KMS-11 (cell line): ENCODE measurements at regions not wholly inside any gene's neighbourhood (a gene's known extent, or its start where the extent isn't known, plus 50 kb on each side); places are given as distances from the start of the nearest gene placed in this dataset.

Source experiments
- H2AFZ ChIP-seq: fragments of 200-600 bp; sonication (generic); 2 replicates; pipeline ENCODE4 v1.6.1; 2016; ENCODE audit warnings: antibody characterized with exemption, mixed run types, low read depth
- H3K27ac ChIP-seq: fragments of 200-600 bp; sonication (generic); 2 replicates; pipeline ENCODE4 v1.6.1; 2016; ENCODE audit warnings: mild to moderate bottlenecking, mixed run types
- H3K27me3 ChIP-seq: fragments of 200-600 bp; sonication (generic); 2 replicates; pipeline ENCODE4 v1.6.1; 2017; ENCODE audit warnings: mild to moderate bottlenecking, low read depth, mixed run types, moderate library complexity; ENCODE audit not compliant: insufficient read depth
- H3K36me3 ChIP-seq: fragments of 200-600 bp; sonication (generic); 2 replicates; pipeline ENCODE4 v1.6.1; 2017; ENCODE audit warnings: mild to moderate bottlenecking, mixed run types; ENCODE audit not compliant: insufficient read depth
- H3K4me1 ChIP-seq: fragments of 200-600 bp; sonication (generic); 2 replicates; pipeline ENCODE4 v1.6.1; 2016; ENCODE audit warnings: mild to moderate bottlenecking, low read depth, mixed run types; ENCODE audit not compliant: poor library complexity, severe bottlenecking
- H3K4me2 ChIP-seq: fragments of 200-600 bp; sonication (generic); 2 replicates; pipeline ENCODE4 v1.7.0; 2016; ENCODE audit warnings: mild to moderate bottlenecking, mixed run types
- H3K4me3 ChIP-seq: fragments of 200-600 bp; sonication (generic); IDR thresholded peaks from 2 replicates; pipeline ENCODE4 v1.6.1; 2017; ENCODE audit warnings: low read depth, low read length, mixed read lengths; ENCODE audit not compliant: insufficient read depth
- H3K79me2 ChIP-seq: fragments of 200-600 bp; sonication (generic); 2 replicates; pipeline ENCODE4 v1.6.1; 2016; ENCODE audit warnings: low read depth, mixed run types; ENCODE audit not compliant: insufficient read depth
- H3K9ac ChIP-seq: fragments of 200-600 bp; sonication (generic); 2 replicates; pipeline ENCODE4 v1.6.1; 2016; ENCODE audit warnings: mild to moderate bottlenecking, mixed run types
- H4K20me1 ChIP-seq: fragments of 200-600 bp; sonication (generic); 2 replicates; pipeline ENCODE4 v1.6.1; 2016; ENCODE audit warnings: mild to moderate bottlenecking, mixed run types; ENCODE audit not compliant: insufficient read depth
- CTCF ChIP-seq: fragments of 200-600 bp; sonication (generic); conservative IDR thresholded peaks from 2 replicates; pipeline ENCODE4 v1.6.1; 2017; ENCODE audit warnings: low read depth, mild to moderate bottlenecking, antibody characterized with exemption, low read length, moderate library complexity, mixed read lengths

GRCh38 chr3:21934591-21934990 is 183.6 kb upstream of the ZNF385D start:
- H3K4me3 ChIP-seq: no peak overlapping the region
- no peaks in the 10 kb centered on the region for H3K27me3 ChIP-seq
- H3K79me2 ChIP-seq: no peaks in the 10 kb centered on the region
- H3K4me2 ChIP-seq: no peak overlapping the region
- no peaks in the 10 kb centered on the region for H3K4me1 ChIP-seq
- no peak overlapping the region for H3K27ac ChIP-seq
- TF ChIP-seq CTCF: no peak
- H3K36me3 ChIP-seq: no peaks in the 10 kb centered on the region
- no peak overlapping the region for H3K9ac ChIP-seq
- H4K20me1 ChIP-seq: no peaks in the 10 kb centered on the region
- H2AFZ ChIP-seq: no peak overlapping the region

GRCh38 chr3:21936207-21936606 is 185.2 kb upstream of the ZNF385D start:
- H3K4me1 ChIP-seq: no peaks in the 10 kb centered on the region
- H3K27ac ChIP-seq: no peak overlapping the region
- H3K27me3 ChIP-seq: no peaks in the 10 kb centered on the region
- no peak overlapping the region for H3K9ac ChIP-seq
- no peaks in the 10 kb centered on the region for H3K79me2 ChIP-seq
- no peaks in the 10 kb centered on the region for H3K36me3 ChIP-seq
- H3K4me3 ChIP-seq: no peak overlapping the region
- H2AFZ ChIP-seq: no peak overlapping the region
- no peak for TF ChIP-seq CTCF
- no peaks in the 10 kb centered on the region for H4K20me1 ChIP-seq
- no peak overlapping the region for H3K4me2 ChIP-seq

- Histone ChIP-seq H3K4me3 (no peak overlapping the region), H3K9ac (no peak overlapping the region), H3K4me2 (no peak overlapping the region), H4K20me1 (no peaks in the 10 kb centered on the region), H3K79me2 (no peaks in the 10 kb centered on the region), H3K4me1 (no peaks in the 10 kb centered on the region), H3K36me3 (no peaks in the 10 kb centered on the region), H3K27ac (no peak overlapping the region), H3K27me3 (no peaks in the 10 kb centered on the region), H2AFZ (no peak overlapping the region)
- TF ChIP-seq CTCF: no peak
Observed at GRCh38 chr3:21938267-21938681, 187.3 kb upstream of the ZNF385D start.

GRCh38 chr3:21942328-21942727 is 191.3 kb upstream of the ZNF385D start:
- Histone ChIP-seq H3K36me3 (no peaks in the 10 kb centered on the region), H3K4me3 (no peak overlapping the region), H3K79me2 (no peaks in the 10 kb centered on the region), H3K4me1 (no peaks in the 10 kb centered on the region), H4K20me1 (no peaks in the 10 kb centered on the region), H3K9ac (no peak overlapping the region), H2AFZ (no peak overlapping the region), H3K27ac (no peak overlapping the region), H3K27me3 (no peaks in the 10 kb centered on the region), H3K4me2 (no peak overlapping the region)
- TF ChIP-seq CTCF: no peak

- Histone ChIP-seq H3K27ac (no peak overlapping the region), H3K4me1 (no peaks in the 10 kb centered on the region), H3K9ac (no peak overlapping the region), H3K79me2 (no peaks in the 10 kb centered on the region), H2AFZ (no peak overlapping the region), H3K4me3 (no peak overlapping the region), H3K27me3 (no peaks in the 10 kb centered on the region), H3K4me2 (no peak overlapping the region), H4K20me1 (no peaks in the 10 kb centered on the region), H3K36me3 (no peaks in the 10 kb centered on the region)
- no peak for TF ChIP-seq CTCF
Observed at GRCh38 chr3:21944251-21944650, 193.2 kb upstream of the ZNF385D start.
